MCF 10A (cell line): ENCODE measurements at regions not wholly inside any gene's neighbourhood (a gene's known extent, or its start where the extent isn't known, plus 50 kb on each side); places are given as distances from the start of the nearest gene placed in this dataset.

Experiments used
- BruUV-seq: library from RNA; stranded (reverse); fragments of 400-500 nt; replicated peaks from 2 replicates; lab custom pipeline; 2021; lab: Mats Ljungman, UMichigan
- CTCF ChIA-PET: fragments of 300-600 bp; sonication (Branson Sonifier 250); formaldehyde crosslinking; extraction: SDS; loops from one replicate; lab custom pipeline; 2021; ENCODE audit warnings: antibody characterized with exemption, inconsistent platforms; lab: Yijun Ruan, JAX
- POLR2A ChIA-PET: fragments of 300-600, 350-650 bp; sonication (Branson Sonifier 250); formaldehyde crosslinking; extraction: SDS; loops from one replicate; lab custom pipeline; 2020; ENCODE audit warnings: antibody characterized with exemption, inconsistent platforms; lab: Yijun Ruan, JAX
- DNase-seq: peaks from one replicate; pipeline ENCODE4 v3.0.0-alpha.2; 2018; ENCODE audit not compliant: unreplicated experiment
- H3K27ac Mint-ChIP-seq: one replicate; pipeline ENCODE4 v1.8.0; 2022; ENCODE audit warnings: mild to moderate bottlenecking, low read depth, mixed read lengths; ENCODE audit not compliant: unreplicated experiment
- H3K27me3 Mint-ChIP-seq: one replicate; pipeline ENCODE4 v1.8.0; 2022; ENCODE audit warnings: mixed read lengths; ENCODE audit not compliant: insufficient read depth, unreplicated experiment
- H3K36me3 Mint-ChIP-seq: one replicate; pipeline ENCODE4 v1.8.0; 2022; ENCODE audit warnings: mild to moderate bottlenecking, moderate library complexity, mixed read lengths; ENCODE audit not compliant: insufficient read depth, unreplicated experiment
- H3K4me1 Mint-ChIP-seq: one replicate; pipeline ENCODE4 v1.8.0; 2022; ENCODE audit warnings: mixed read lengths; ENCODE audit not compliant: insufficient read depth, unreplicated experiment
- H3K4me3 Mint-ChIP-seq: one replicate; pipeline ENCODE4 v1.8.0; 2022; ENCODE audit warnings: mild to moderate bottlenecking, moderate library complexity, mixed read lengths; ENCODE audit not compliant: unreplicated experiment
- H3K9me3 Mint-ChIP-seq: one replicate; pipeline ENCODE4 v1.8.0; 2022; ENCODE audit warnings: mixed read lengths; ENCODE audit not compliant: unreplicated experiment
- intact Hi-C: fragments of 100-400 bp; cut with micrococcal nuclease; formaldehyde crosslinking; loops from 2 replicates; pipeline ENCODE4 v1.14.1; 2022
- TF ChIP-seq, protein P1 (sequence below): fragments of 200-600 bp; IDR thresholded peaks from one replicate; pipeline ENCODE4 v1.8.0; 2022; ENCODE audit warnings: antibody characterized with exemption, mild to moderate bottlenecking; ENCODE audit not compliant: unreplicated experiment

GRCh38 chr20:57783956-57784837 is 74.4 kb upstream of the PMEPA1 start:
- Mint-ChIP-seq H3K27ac (no peak overlapping the region), H3K27me3 (peaks cover 29% of the 10 kb centered on the region), H3K9me3 (peaks cover 8% of the 10 kb centered on the region), H3K36me3 (no peaks in the 10 kb centered on the region), H3K4me1 (no peaks in the 10 kb centered on the region), H3K4me3 (no peak overlapping the region)
- no peak for DNase-seq
- TF ChIP-seq, protein P1, sequence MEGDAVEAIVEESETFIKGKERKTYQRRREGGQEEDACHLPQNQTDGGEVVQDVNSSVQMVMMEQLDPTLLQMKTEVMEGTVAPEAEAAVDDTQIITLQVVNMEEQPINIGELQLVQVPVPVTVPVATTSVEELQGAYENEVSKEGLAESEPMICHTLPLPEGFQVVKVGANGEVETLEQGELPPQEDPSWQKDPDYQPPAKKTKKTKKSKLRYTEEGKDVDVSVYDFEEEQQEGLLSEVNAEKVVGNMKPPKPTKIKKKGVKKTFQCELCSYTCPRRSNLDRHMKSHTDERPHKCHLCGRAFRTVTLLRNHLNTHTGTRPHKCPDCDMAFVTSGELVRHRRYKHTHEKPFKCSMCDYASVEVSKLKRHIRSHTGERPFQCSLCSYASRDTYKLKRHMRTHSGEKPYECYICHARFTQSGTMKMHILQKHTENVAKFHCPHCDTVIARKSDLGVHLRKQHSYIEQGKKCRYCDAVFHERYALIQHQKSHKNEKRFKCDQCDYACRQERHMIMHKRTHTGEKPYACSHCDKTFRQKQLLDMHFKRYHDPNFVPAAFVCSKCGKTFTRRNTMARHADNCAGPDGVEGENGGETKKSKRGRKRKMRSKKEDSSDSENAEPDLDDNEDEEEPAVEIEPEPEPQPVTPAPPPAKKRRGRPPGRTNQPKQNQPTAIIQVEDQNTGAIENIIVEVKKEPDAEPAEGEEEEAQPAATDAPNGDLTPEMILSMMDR = no peak
- no TSS peak for BruUV-seq
- CTCF ChIA-PET = no interaction called here
- POLR2A ChIA-PET = no interaction called here
- intact Hi-C loops = no loop called here

DNA sequence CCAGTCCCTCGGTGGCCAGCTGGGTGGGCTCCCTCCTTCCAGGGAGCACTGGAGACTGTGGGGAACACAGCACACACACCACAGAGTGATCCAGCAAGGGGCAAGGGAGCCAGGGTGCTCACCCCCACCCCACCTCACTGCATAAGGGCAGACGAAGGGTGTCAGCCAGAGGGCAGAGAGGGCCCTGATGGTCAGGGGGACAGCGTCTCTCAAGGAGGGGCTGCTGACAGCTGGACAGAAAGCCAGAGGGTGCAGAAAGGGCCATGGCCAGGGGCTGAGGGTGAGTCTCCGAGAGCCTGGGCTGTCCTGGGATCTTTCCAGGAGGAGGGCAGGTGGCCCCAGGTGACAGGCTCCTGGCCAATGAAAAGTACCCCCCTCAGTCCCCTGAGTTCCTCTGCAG is 73.4 kb upstream of the PMEPA1 start:
- CTCF ChIA-PET = no interaction called here
- intact Hi-C loops = no loop called here
- Mint-ChIP-seq H3K4me3 (no peak overlapping the region), H3K9me3 (peaks cover 8% of the 10 kb centered on the region), H3K27me3 (peaks cover 22% of the 10 kb centered on the region), H3K36me3 (no peaks in the 10 kb centered on the region), H3K27ac (no peak overlapping the region), H3K4me1 (no peaks in the 10 kb centered on the region)
- TF ChIP-seq, protein P1 = no peak
- POLR2A ChIA-PET = no interaction called here
- no peak for DNase-seq
- no TSS peak for BruUV-seq

- Mint-ChIP-seq H3K4me3 (no peak overlapping the region), H3K4me1 (no peaks in the 10 kb centered on the region), H3K27me3 (peaks cover 22% of the 10 kb centered on the region), H3K36me3 (no peaks in the 10 kb centered on the region), H3K27ac (no peak overlapping the region), H3K9me3 (peaks cover 8% of the 10 kb centered on the region)
- BruUV-seq = no TSS peak
- ChIA-PET CTCF (no interaction called here), POLR2A (no interaction called here)
- intact Hi-C loops = no loop called here
- no peak for DNase-seq
- TF ChIP-seq, protein P1 = no peak
Observed at GRCh38 chr20:57782631-57783041, 72.8 kb upstream of the PMEPA1 start.

- intact Hi-C loops = no loop called here
- TF ChIP-seq, protein P1 = no peak
- DNase-seq = no peak
- Mint-ChIP-seq H3K36me3 (no peaks in the 10 kb centered on the region), H3K4me1 (peaks cover 5% of the 10 kb centered on the region), H3K4me3 (no peak overlapping the region), H3K27me3 (peaks cover 22% of the 10 kb centered on the region), H3K9me3 (peaks cover 8% of the 10 kb centered on the region), H3K27ac (no peak overlapping the region)
- BruUV-seq = no TSS peak
- ChIA-PET POLR2A (no interaction called here), CTCF (interaction anchor here (0.6 kb wide), 1 partner anchor 492 kb away, joined by 3 read pairs; no protein-coding TSS in a partner anchor)
Observed at GRCh38 chr20:57781901-57782300, 72.1 kb upstream of the PMEPA1 start.
